HG02642 (cell line): ENCODE measurements at regions not wholly inside any gene's neighbourhood (a gene's known extent, or its start where the extent isn't known, plus 50 kb on each side); places are given as distances from the start of the nearest gene placed in this dataset.
"Not testable (repeated sequence)": the region's sequence is repeated elsewhere in the genome, so short reads cannot be mapped to it uniquely, and the experiment has no call there.

Source experiments
- ATAC-seq: cut with Tn5 transposase; IDR thresholded peaks from one replicate; pipeline ENCODE4 v1.9.1; 2021; ENCODE audit warnings: mild to moderate bottlenecking; ENCODE audit not compliant: unreplicated experiment, poor library complexity

- ATAC-seq = no peak
Observed at GRCh38 chr13:89474432-89474831, 1803.3 kb downstream of the SLITRK5 start.

- ATAC-seq = no peak
Observed at GRCh38 chr13:89486065-89486464, 1814.9 kb downstream of the SLITRK5 start.

GRCh38 chr13:89486709-89487108 lies 1815.5 kb downstream of the SLITRK5 start:
- no peak for ATAC-seq

- no peak for ATAC-seq
Observed at GRCh38 chr13:89490661-89491060, 1819.5 kb downstream of the SLITRK5 start.

- no peak for ATAC-seq
Observed at GRCh38 chr13:89496478-89496877, 1825.3 kb downstream of the SLITRK5 start.

- no peak for ATAC-seq
Observed at GRCh38 chr13:89497658-89498057, 1826.5 kb downstream of the SLITRK5 start.

- no peak for ATAC-seq
Observed at GRCh38 chr13:89502286-89502685, 1831.1 kb downstream of the SLITRK5 start.

- no peak for ATAC-seq
Observed at GRCh38 chr13:89514534-89515312, 1832.8 kb upstream of the MIR17HG start.

- ATAC-seq = no peak
Observed at GRCh38 chr13:89515948-89516347, 1831.5 kb upstream of the MIR17HG start.

- ATAC-seq = no peak
Observed at GRCh38 chr13:89518289-89519077, 1829.0 kb upstream of the MIR17HG start.

- ATAC-seq = no peak
Observed at GRCh38 chr13:89520468-89520867, 1827.0 kb upstream of the MIR17HG start.

GRCh38 chr13:89521672-89522071 lies 1825.8 kb upstream of the MIR17HG start:
- not testable (repeated sequence) for ATAC-seq

GRCh38 chr13:89541091-89542030 lies 1806.1 kb upstream of the MIR17HG start:
- no peak for ATAC-seq

- ATAC-seq = no peak
Observed at GRCh38 chr13:89550938-89551337, 1796.5 kb upstream of the MIR17HG start.

- no peak for ATAC-seq
Observed at GRCh38 chr13:89554801-89555200, 1792.7 kb upstream of the MIR17HG start.

GRCh38 chr13:89565476-89566100 lies 1781.9 kb upstream of the MIR17HG start:
- ATAC-seq = no peak

- ATAC-seq = no peak
Observed at GRCh38 chr13:89567025-89567424, 1780.5 kb upstream of the MIR17HG start.

GRCh38 chr13:89568276-89568675 lies 1779.2 kb upstream of the MIR17HG start:
- ATAC-seq = no peak

- no peak for ATAC-seq
Observed at GRCh38 chr13:89568746-89569145, 1778.7 kb upstream of the MIR17HG start.

GRCh38 chr13:89571676-89572075 lies 1775.8 kb upstream of the MIR17HG start:
- no peak for ATAC-seq
